ENCODE measurements at regions not wholly inside any gene's neighbourhood (a gene's known extent, or its start where the extent isn't known, plus 50 kb on each side); places are given as distances from the start of the nearest gene placed in this dataset.

- Histone ChIP-seq H3K27me3 (ENCODE audit: control insufficient read depth in 4 of 4, insufficient read depth in 4 of 4, low read length in 3 of 4) (no peaks in the 10 kb centered on the region), H3K9me3 (ENCODE audit: control insufficient read depth in 4 of 4, low read length in 3 of 4) (no peaks in the 10 kb centered on the region), H3K27ac (ENCODE audit: low read depth in 1 of 2, low read length in 2 of 2) (no peak overlapping the region), H3K9ac (ENCODE audit: low read depth in 1 of 2, low read length in 2 of 2) (no peak overlapping the region), H3K4me3 (ENCODE audit: low read depth in 1 of 3, low read length in 3 of 3) (no peak overlapping the region), H3K36me3 (ENCODE audit: control insufficient read depth in 4 of 4, insufficient read depth in 3 of 4, low read depth in 1 of 4, low read length in 3 of 4) (no peaks in the 10 kb centered on the region), H3K4me1 (ENCODE audit: control insufficient read depth in 4 of 4, insufficient read depth in 4 of 4, low read length in 3 of 4) (no peaks in the 10 kb centered on the region)
- WGBS: 66% methylated on average over 5 of the region's 5 CpGs
- TF ChIP-seq ZBTB33 (IDR thresholded peaks at IDR 0.05) (no peak), TAF1 (conservative IDR thresholded peaks at IDR 0.05) (no peak)
- DNase-seq (ENCODE audit: low spot score): no peak
Measured at GRCh38 chr7:153920897-153921296, 131.3 kb upstream of the DPP6 start.

- Histone ChIP-seq H3K36me3 (ENCODE audit: control insufficient read depth in 4 of 4, insufficient read depth in 3 of 4, low read depth in 1 of 4, low read length in 3 of 4) (no peaks in the 10 kb centered on the region), H3K4me1 (ENCODE audit: control insufficient read depth in 4 of 4, insufficient read depth in 4 of 4, low read length in 3 of 4) (no peaks in the 10 kb centered on the region), H3K4me3 (ENCODE audit: low read depth in 1 of 3, low read length in 3 of 3) (no peak overlapping the region), H3K27ac (ENCODE audit: low read depth in 1 of 2, low read length in 2 of 2) (no peak overlapping the region), H3K27me3 (ENCODE audit: control insufficient read depth in 4 of 4, insufficient read depth in 4 of 4, low read length in 3 of 4) (no peaks in the 10 kb centered on the region), H3K9ac (ENCODE audit: low read depth in 1 of 2, low read length in 2 of 2) (no peak overlapping the region), H3K9me3 (ENCODE audit: control insufficient read depth in 4 of 4, low read length in 3 of 4) (no peaks in the 10 kb centered on the region)
- DNase-seq (ENCODE audit: low spot score): no peak
- 59% methylated on average over 3 of the region's 3 CpGs for WGBS
- no peak for TF ChIP-seq SP1 (IDR thresholded peaks at IDR 0.05)
- no peak for TF ChIP-seq CTCF (IDR thresholded peaks at IDR 0.05; ENCODE audit: low read depth, low read length, missing input control)
- no peak for TF ChIP-seq GABPA (IDR thresholded peaks at IDR 0.05 in 1 of 2, conservative IDR thresholded peaks at IDR 0.05 in 1 of 2)
- TF ChIP-seq ZBTB33 (IDR thresholded peaks at IDR 0.05): no peak
- no peak for TF ChIP-seq YY1 (IDR thresholded peaks at IDR 0.05)
- no peak for TF ChIP-seq JUND (IDR thresholded peaks at IDR 0.05)
- no peak for TF ChIP-seq FOXA2 (IDR thresholded peaks at IDR 0.05)
- TF ChIP-seq MAX (IDR thresholded peaks at IDR 0.05): no peak
- no peak for TF ChIP-seq FOXA1 (IDR thresholded peaks at IDR 0.05)
- TF ChIP-seq EGR1 (IDR thresholded peaks at IDR 0.05; ENCODE audit: low read depth in 2 of 2): no peak
Measured at GRCh38 chr7:153921408-153921807, 130.8 kb upstream of the DPP6 start.

GRCh38 chr7:153930696-153931095, 121.5 kb upstream of the DPP6 start:
- no peaks in the 10 kb centered on the region for H3K36me3 ChIP-seq (ENCODE audit: control insufficient read depth in 4 of 4, insufficient read depth in 3 of 4, low read depth in 1 of 4, low read length in 3 of 4)
- H3K27me3 ChIP-seq (ENCODE audit: control insufficient read depth in 4 of 4, insufficient read depth in 4 of 4, low read length in 3 of 4): peaks cover 0 to 4% (median 0%) of the 10 kb centered on the region in 4 donors
- WGBS: 73% methylated on average over 2 of the region's 2 CpGs
- no peak overlapping the region for H3K9ac ChIP-seq (ENCODE audit: low read depth in 1 of 2, low read length in 2 of 2)
- H3K4me1 ChIP-seq (ENCODE audit: control insufficient read depth in 4 of 4, insufficient read depth in 4 of 4, low read length in 3 of 4): no peaks in the 10 kb centered on the region
- no peak overlapping the region for H3K4me3 ChIP-seq (ENCODE audit: low read depth in 1 of 3, low read length in 3 of 3)
- DNase-seq (ENCODE audit: low spot score): no peak
- no peak overlapping the region for H3K27ac ChIP-seq (ENCODE audit: low read depth in 1 of 2, low read length in 2 of 2)
- no peaks in the 10 kb centered on the region for H3K9me3 ChIP-seq (ENCODE audit: control insufficient read depth in 4 of 4, low read length in 3 of 4)
- TF ChIP-seq ZBTB33 (IDR thresholded peaks at IDR 0.05) (no peak), EGR1 (IDR thresholded peaks at IDR 0.05; ENCODE audit: low read depth in 2 of 2) (no peak), FOXA1 (IDR thresholded peaks at IDR 0.05) (no peak), FOXA2 (IDR thresholded peaks at IDR 0.05) (no peak), JUND (IDR thresholded peaks at IDR 0.05) (no peak), RXRA (IDR thresholded peaks at IDR 0.05) (no peak), YY1 (IDR thresholded peaks at IDR 0.05) (no peak), SP1 (IDR thresholded peaks at IDR 0.05) (no peak), HNF4G (IDR thresholded peaks at IDR 0.05) (no peak), HNF4A (conservative IDR thresholded peaks at IDR 0.05) (no peak), MAX (IDR thresholded peaks at IDR 0.05) (no peak), NR2F2 (IDR thresholded peaks at IDR 0.05) (no peak), GABPA (IDR thresholded peaks at IDR 0.05 in 1 of 2, conservative IDR thresholded peaks at IDR 0.05 in 1 of 2) (no peak)

Measured in liver (tissue), 8 donors.